H1 (cell line): ENCODE measurements at regions not wholly inside any gene's neighbourhood (a gene's known extent, or its start where the extent isn't known, plus 50 kb on each side); places are given as distances from the start of the nearest gene placed in this dataset.

ENCODE experiments used
- CTCF ChIA-PET: fragments of 300-600 bp; sonication (Branson Sonifier 250); formaldehyde crosslinking; loops from one replicate; lab custom pipeline; 2021; ENCODE audit not compliant: partially characterized antibody; lab: Charles Lee
- POLR2A ChIA-PET: fragments of 300-600 bp; sonication (Branson Sonifier 250); formaldehyde crosslinking; loops from one replicate; lab custom pipeline; 2021; ENCODE audit warnings: inconsistent platforms; ENCODE audit not compliant: partially characterized antibody; lab: Charles Lee
- DNase-seq, 2 experiments: peaks; one replicate each; pipeline versions ENCODE4 v3.0.0 to v3.0.0-alpha.2; 2010 to 2022; ENCODE audit warnings: low spot score in 2 of 2, low read depth in 1 of 2, mixed read lengths in 1 of 2
- FAIRE-seq: peaks from 2 replicates; lab custom pipeline; 2011; peaks lifted over from hg19 to GRCh38; lab: Jason Lieb, UNC
- H2AFZ ChIP-seq: 2 replicates; pipeline ENCODE4 v1.8.1; 2012; ENCODE audit warnings: low read length, inconsistent platforms
- H2AK5ac ChIP-seq: 2 replicates; pipeline ENCODE4 v1.6.1; 2013; ENCODE audit warnings: low read depth, low read length
- H2BK120ac ChIP-seq: replicated peaks from 2 replicates; pipeline ENCODE3; 2013; ENCODE audit warnings: low read depth, low read length, inconsistent platforms
- H2BK12ac ChIP-seq: 2 replicates; pipeline ENCODE4 v1.6.1; 2013; ENCODE audit warnings: low read depth, low read length
- H2BK15ac ChIP-seq: 2 replicates; pipeline ENCODE4 v1.6.1; 2013; ENCODE audit warnings: low read length
- H2BK20ac ChIP-seq: 2 replicates; pipeline ENCODE4 v1.6.1; 2013; ENCODE audit warnings: low read length
- H2BK5ac ChIP-seq: 2 replicates; pipeline ENCODE4 v1.6.1; 2013; ENCODE audit warnings: low read depth, low read length
- H3K14ac ChIP-seq: 2 replicates; pipeline ENCODE4 v1.6.1; 2013; ENCODE audit warnings: inconsistent platforms; ENCODE audit not compliant: insufficient read length
- H3K18ac ChIP-seq: 2 replicates; pipeline ENCODE4 v1.6.1; 2013; ENCODE audit warnings: low read length; ENCODE audit errors: extremely low read depth
- H3K23ac ChIP-seq: 2 replicates; pipeline ENCODE4 v1.6.1; 2013; ENCODE audit warnings: inconsistent platforms; ENCODE audit not compliant: insufficient read length
- H3K23me2 ChIP-seq: 2 replicates; pipeline ENCODE4 v1.6.1; 2013; ENCODE audit warnings: low read depth, low read length
- H3K27ac ChIP-seq: 2 replicates; pipeline ENCODE4 v1.6.1; 2011; ENCODE audit warnings: low read depth, low read length, inconsistent platforms
- H3K27me3 ChIP-seq, 4 experiments: replicated peaks in 1 of 4; 1 replicate in 1 of 4; 2 replicates in 3 of 4; pipeline versions ENCODE4 v1.6.1 to v1.8.1; 2011 to 2013; ENCODE audit warnings: low read length in 3 of 4, mild to moderate bottlenecking in 3 of 4, inconsistent platforms in 2 of 4, mixed read lengths in 2 of 4, moderate library complexity in 1 of 4; ENCODE audit not compliant: control insufficient read depth in 3 of 4, insufficient read depth in 3 of 4; ENCODE audit errors: extremely low read depth in 1 of 4
- H3K36me3 ChIP-seq, 4 experiments: 2 replicates each; pipeline versions ENCODE4 v1.6.1 to v1.8.1; 2011 to 2013; ENCODE audit warnings: mild to moderate bottlenecking in 4 of 4, low read length in 3 of 4, moderate library complexity in 2 of 4, control low read depth in 1 of 4, inconsistent platforms in 1 of 4; ENCODE audit not compliant: insufficient read depth in 4 of 4, control insufficient read depth in 2 of 4
- H3K4ac ChIP-seq: replicated peaks from 2 replicates; pipeline ENCODE3; 2013; ENCODE audit warnings: low read length, low read depth, mixed read lengths, inconsistent platforms; ENCODE audit not compliant: insufficient read length
- H3K4me1 ChIP-seq, 4 experiments: replicated peaks in 1 of 4; 1 replicate in 1 of 4; 2 replicates in 3 of 4; pipeline versions ENCODE4 v1.6.1 to v1.8.1; 2011 to 2013; ENCODE audit warnings: low read length in 3 of 4, inconsistent platforms in 2 of 4, mixed read lengths in 1 of 4; ENCODE audit not compliant: insufficient read depth in 4 of 4, control insufficient read depth in 3 of 4
- H3K4me2 ChIP-seq, 2 experiments: 2 replicates each; pipeline versions ENCODE4 v1.6.1 to v1.8.1; 2011 to 2013; ENCODE audit warnings: low read depth in 2 of 2, low read length in 2 of 2, control low read depth in 1 of 2, inconsistent platforms in 1 of 2, mild to moderate bottlenecking in 1 of 2; ENCODE audit not compliant: insufficient read depth in 1 of 2
- H3K4me3 ChIP-seq, 4 experiments: fragments of 200-600, 300-600 bp in 1 of 4; sonication (generic), shearing (Covaris generic), sonication (Bioruptor Twin) in 1 of 4; 2 replicates each; pipeline versions ENCODE4 v1.5.1 to v1.8.1; 2011 to 2016; ENCODE audit warnings: low read length in 4 of 4, low read depth in 3 of 4, control low read depth in 2 of 4, inconsistent platforms in 2 of 4, mild to moderate bottlenecking in 2 of 4, mixed read lengths in 1 of 4, moderate library complexity in 1 of 4; ENCODE audit not compliant: insufficient read depth in 2 of 4; ENCODE audit errors: extremely low read depth in 1 of 4
- H3K56ac ChIP-seq: replicated peaks from 2 replicates; pipeline ENCODE3; 2013; ENCODE audit warnings: low read depth, mild to moderate bottlenecking, mixed read lengths, low read length, inconsistent platforms; ENCODE audit not compliant: insufficient read length
- H3K79me1 ChIP-seq: 2 replicates; pipeline ENCODE4 v1.6.1; 2013; ENCODE audit warnings: low read depth, low read length, control low read depth
- H3K79me2 ChIP-seq, 2 experiments: 2 replicates each; pipeline versions ENCODE4 v1.6.1 to v1.8.1; 2012 to 2013; ENCODE audit warnings: low read length in 2 of 2, mild to moderate bottlenecking in 2 of 2, inconsistent platforms in 1 of 2; ENCODE audit not compliant: insufficient read depth in 2 of 2, control insufficient read depth in 1 of 2
- H3K9ac ChIP-seq, 4 experiments: replicated peaks in 1 of 4; 1 replicate in 1 of 4; 2 replicates in 3 of 4; pipeline versions ENCODE4 v1.6.1 to v1.8.1; 2011 to 2013; ENCODE audit warnings: low read depth in 3 of 4, low read length in 3 of 4, control low read depth in 2 of 4, mild to moderate bottlenecking in 2 of 4, moderate library complexity in 2 of 4, inconsistent platforms in 1 of 4; ENCODE audit errors: extremely low read depth in 1 of 4
- H3K9me3 ChIP-seq, 2 experiments: 2 replicates each; pipeline versions ENCODE4 v1.6.1 to v1.8.1; 2012 to 2013; ENCODE audit warnings: mild to moderate bottlenecking in 2 of 2, moderate library complexity in 2 of 2, control low read depth in 1 of 2, inconsistent platforms in 1 of 2, low read depth in 1 of 2, low read length in 1 of 2, mixed read lengths in 1 of 2; ENCODE audit not compliant: insufficient read depth in 2 of 2
- H4K20me1 ChIP-seq, 2 experiments: replicated peaks in 1 of 2; 2 replicates each; pipeline versions ENCODE3 to v1.8.1; 2011 to 2013; ENCODE audit warnings: inconsistent platforms in 2 of 2, low read length in 2 of 2, mild to moderate bottlenecking in 1 of 2; ENCODE audit not compliant: insufficient read depth in 2 of 2, control insufficient read depth in 1 of 2
- H4K5ac ChIP-seq: 2 replicates; pipeline ENCODE4 v1.6.1; 2013; ENCODE audit warnings: low read length, low read depth, mixed read lengths, inconsistent platforms; ENCODE audit not compliant: insufficient read length
- H4K8ac ChIP-seq: 2 replicates; pipeline ENCODE4 v1.8.0; 2013; ENCODE audit warnings: mild to moderate bottlenecking, moderate library complexity, low read length, inconsistent platforms; ENCODE audit not compliant: insufficient read depth; ENCODE audit errors: extremely low read depth
- H4K91ac ChIP-seq: replicated peaks from 2 replicates; pipeline ENCODE3; 2013; ENCODE audit warnings: low read length, mixed read lengths, inconsistent platforms; ENCODE audit not compliant: insufficient read length
- BCL11A ChIP-seq, 2 experiments: IDR thresholded peaks; one replicate each; pipeline ENCODE4 v1.6.1; 2011; ENCODE audit warnings: low read depth in 2 of 2, low read length in 2 of 2, mild to moderate bottlenecking in 2 of 2
- CBX5 ChIP-seq: fragments of 300-800, 300-1000 bp; sonication (generic); IDR thresholded peaks from 2 replicates; pipeline ENCODE4 v1.7.1; 2016; ENCODE audit warnings: antibody characterized with exemption, low read length, low read depth
- E2F6 ChIP-seq: IDR thresholded peaks from 2 replicates; pipeline ENCODE4 v1.6.1; 2012; ENCODE audit warnings: inconsistent platforms
- KDM4A ChIP-seq: IDR thresholded peaks from one replicate; pipeline ENCODE4 v1.7.1; 2012; ENCODE audit warnings: low read depth, mild to moderate bottlenecking, moderate library complexity, low read length, inconsistent platforms; ENCODE audit not compliant: severe bottlenecking
- MAFK ChIP-seq: IDR thresholded peaks from 2 replicates; pipeline ENCODE4 v1.6.1; 2012; ENCODE audit warnings: low read depth, mild to moderate bottlenecking, improper control_type of control experiment, low read length
- NRF1 ChIP-seq: IDR thresholded peaks from 2 replicates; pipeline ENCODE4 v1.6.1; 2011; ENCODE audit warnings: mild to moderate bottlenecking, low read depth, low read length, improper control_type of control experiment
- POLR2A ChIP-seq, 2 experiments: IDR thresholded peaks; 1 replicate in 1 of 2; 2 replicates in 1 of 2; pipeline ENCODE4 v1.6.1; 2011; ENCODE audit warnings: low read depth in 2 of 2, low read length in 2 of 2, mild to moderate bottlenecking in 2 of 2; ENCODE audit errors: control extremely low read depth in 1 of 2
- POLR2AphosphoS5 ChIP-seq: IDR thresholded peaks from 2 replicates; pipeline ENCODE4 v1.6.1; 2011; ENCODE audit warnings: low read depth, low read length
- POU5F1 ChIP-seq: IDR thresholded peaks from 2 replicates; pipeline ENCODE4 v1.6.1; 2011; ENCODE audit warnings: low read depth, mild to moderate bottlenecking, low read length, moderate library complexity
- RAD21 ChIP-seq, 2 experiments: IDR thresholded peaks in 1 of 2; conservative IDR thresholded peaks in 1 of 2; 2 replicates each; pipeline ENCODE4 v1.6.1; 2011; ENCODE audit warnings: low read depth in 2 of 2, low read length in 2 of 2, improper control_type of control experiment in 1 of 2, inconsistent platforms in 1 of 2, mild to moderate bottlenecking in 1 of 2, moderate library complexity in 1 of 2
- RBBP5 ChIP-seq: IDR thresholded peaks from 2 replicates; pipeline ENCODE4 v1.7.1; 2012; ENCODE audit warnings: low read depth, mild to moderate bottlenecking, inconsistent platforms, low read length, moderate library complexity, borderline replicate concordance
- RNF2 ChIP-seq: fragments of 200-900, 300-1000 bp; sonication (generic); IDR thresholded peaks from 2 replicates; pipeline ENCODE4 v1.7.1; 2016; ENCODE audit warnings: borderline replicate concordance, low read depth, mild to moderate bottlenecking, antibody characterized with exemption, low read length; ENCODE audit not compliant: poor library complexity, severe bottlenecking; ENCODE audit errors: missing control alignments
- SIRT6 ChIP-seq: IDR thresholded peaks from one replicate; pipeline ENCODE4 v1.7.1; 2012; ENCODE audit warnings: low read length, inconsistent platforms
- SP2 ChIP-seq: IDR thresholded peaks from 2 replicates; pipeline ENCODE4 v1.6.1; 2012; ENCODE audit warnings: mild to moderate bottlenecking, low read length, inconsistent platforms
- WGBS, 2 experiments: shearing (Covaris generic) in 1 of 2; methylation state at CpG; one replicate each; pipeline versions ENCODE4 v1.1.6 to v1.1.7; 2013 to 2015; ENCODE audit warnings: low lambda C conversion rate in 2 of 2, mixed read lengths in 2 of 2, inconsistent platforms in 1 of 2, low coverage in 1 of 2, missing lambda C conversion rate in 1 of 2; ENCODE audit not compliant: insufficient replicate concordance in 2 of 2, insufficient coverage in 1 of 2, insufficient read length in 1 of 2; ENCODE audit errors: extremely low coverage in 1 of 2, missing lambda C conversion rate in 1 of 2; 5-methylcytosine and 5-hydroxymethylcytosine counted together

GRCh38 chr16:54356391-54356790, 69.8 kb upstream of the IRX3 start:
- DNase-seq (no peak), FAIRE-seq (no peak)
- no peak overlapping the region for H3K56ac ChIP-seq
- no peaks in the 10 kb centered on the region for H3K23me2 ChIP-seq
- no peak overlapping the region for H4K8ac ChIP-seq
- H4K91ac ChIP-seq = no peak overlapping the region
- POLR2A ChIA-PET = no interaction called here
- no peak overlapping the region for H3K4ac ChIP-seq
- no peaks in the 10 kb centered on the region for H4K20me1 ChIP-seq
- H3K36me3 ChIP-seq = no peaks in the 10 kb centered on the region
- no peak overlapping the region for H3K4me2 ChIP-seq
- H2BK20ac ChIP-seq = no peak overlapping the region
- H2AFZ ChIP-seq = no peak overlapping the region
- WGBS, 2 experiments = 100% methylated on average over 1 of the region's 1 CpG; no CpG with 5 or more reads in 1 of the 2 experiments
- no peak overlapping the region for H2BK5ac ChIP-seq
- no peak overlapping the region for H3K27ac ChIP-seq
- CTCF ChIA-PET = interaction anchor here (0.8 kb wide), 1 partner anchor 64 kb away, joined by 4 read pairs; no protein-coding TSS in a partner anchor
- H3K9me3 ChIP-seq = peaks cover 0 to 8% of the 10 kb centered on the region in 2 experiments; a peak in 2 of 4 replicates
- no peak overlapping the region for H2BK120ac ChIP-seq
- H3K9ac ChIP-seq = no peak overlapping the region
- no peaks in the 10 kb centered on the region for H3K79me1 ChIP-seq
- no peak overlapping the region for H3K14ac ChIP-seq
- no peaks in the 10 kb centered on the region for H3K79me2 ChIP-seq
- H3K27me3 ChIP-seq = no peaks in the 10 kb centered on the region; a peak in 1 of 7 replicates
- peaks cover 0 to 5% (median 3%) of the 10 kb centered on the region in 4 experiments; a peak in 3 of 7 replicates for H3K4me1 ChIP-seq
- H2BK15ac ChIP-seq = no peak overlapping the region
- H3K23ac ChIP-seq = no peak overlapping the region
- no peak overlapping the region for H3K4me3 ChIP-seq
- H2AK5ac ChIP-seq = no peak overlapping the region
- no peak overlapping the region for H3K18ac ChIP-seq
- no peak overlapping the region for H4K5ac ChIP-seq
- no peak overlapping the region for H2BK12ac ChIP-seq
- TF ChIP-seq POLR2AphosphoS5 (no peak), RBBP5 (no peak), POLR2A (IDR thresholded peaks at IDR 0.05; ENCODE audit: control extremely low read depth in 1 of 2, low read depth in 2 of 2, low read length in 2 of 2) (no peak), KDM4A (no peak), MAFK (no peak), CBX5 (no peak), BCL11A (IDR thresholded peaks at IDR 0.05; ENCODE audit: low read depth in 2 of 2, low read length in 2 of 2) (no peak), POU5F1 (no peak), RNF2 (no peak), RAD21 (IDR thresholded peaks at IDR 0.05 in 1 of 2, conservative IDR thresholded peaks at IDR 0.05 in 1 of 2; ENCODE audit: low read depth in 2 of 2, low read length in 2 of 2) (no peak), SP2 (no peak), NRF1 (no peak), E2F6 (no peak), SIRT6 (no peak)
